Astrocyte (in vitro differentiated cells and primary cell): ENCODE measurements at regions not wholly inside any gene's neighbourhood (a gene's known extent, or its start where the extent isn't known, plus 50 kb on each side); places are given as distances from the start of the nearest gene placed in this dataset.

Source experiments
- CTCF ChIP-seq: IDR thresholded peaks from 2 replicates; pipeline ENCODE4 v1.5.1; 2011; ENCODE audit warnings: low read depth, mild to moderate bottlenecking, inconsistent platforms, low read length, moderate library complexity; ENCODE audit not compliant: insufficient read depth
- EZH2 ChIP-seq: IDR thresholded peaks from 2 replicates; pipeline ENCODE4 v1.6.1; 2012; ENCODE audit warnings: mild to moderate bottlenecking, low read length, inconsistent platforms; ENCODE audit not compliant: insufficient read depth

GRCh38 chr21:16115461-16115860 lies 385.7 kb downstream of the USP25 start:
- TF ChIP-seq CTCF: no peak
- TF ChIP-seq EZH2: no peak
